ENCODE measurements at regions not wholly inside any gene's neighbourhood (a gene's known extent, or its start where the extent isn't known, plus 50 kb on each side); places are given as distances from the start of the nearest gene placed in this dataset.
"Not testable (repeated sequence)": the region's sequence is repeated elsewhere in the genome, so short reads cannot be mapped to it uniquely, and the experiment has no call there.

DNA sequence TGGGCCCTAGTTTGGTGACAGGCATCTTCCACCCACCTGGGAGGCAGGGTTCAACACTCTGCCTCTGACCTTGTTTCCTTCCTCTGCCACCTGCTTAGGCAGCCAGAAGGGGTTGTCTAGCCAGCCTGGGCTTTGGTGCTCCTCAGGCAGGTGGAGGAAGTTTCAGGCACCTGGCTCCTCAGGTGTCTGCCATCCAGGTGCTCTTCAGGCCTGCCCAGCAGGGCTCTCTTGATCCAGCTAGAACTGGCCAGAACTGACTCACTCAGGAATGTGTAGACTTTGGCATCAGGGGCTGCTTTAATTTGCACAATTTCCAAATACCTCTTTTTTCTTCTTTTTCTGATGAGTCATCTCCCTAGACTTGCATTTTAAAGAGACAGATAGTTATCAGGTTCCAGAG lies 100.9 kb downstream of the LIMS3 start:
- not testable (repeated sequence) for TF ChIP-seq POLR2A, EP300 (IDR thresholded peaks at IDR 0.05)
- TF ChIP-seq, protein P1, sequence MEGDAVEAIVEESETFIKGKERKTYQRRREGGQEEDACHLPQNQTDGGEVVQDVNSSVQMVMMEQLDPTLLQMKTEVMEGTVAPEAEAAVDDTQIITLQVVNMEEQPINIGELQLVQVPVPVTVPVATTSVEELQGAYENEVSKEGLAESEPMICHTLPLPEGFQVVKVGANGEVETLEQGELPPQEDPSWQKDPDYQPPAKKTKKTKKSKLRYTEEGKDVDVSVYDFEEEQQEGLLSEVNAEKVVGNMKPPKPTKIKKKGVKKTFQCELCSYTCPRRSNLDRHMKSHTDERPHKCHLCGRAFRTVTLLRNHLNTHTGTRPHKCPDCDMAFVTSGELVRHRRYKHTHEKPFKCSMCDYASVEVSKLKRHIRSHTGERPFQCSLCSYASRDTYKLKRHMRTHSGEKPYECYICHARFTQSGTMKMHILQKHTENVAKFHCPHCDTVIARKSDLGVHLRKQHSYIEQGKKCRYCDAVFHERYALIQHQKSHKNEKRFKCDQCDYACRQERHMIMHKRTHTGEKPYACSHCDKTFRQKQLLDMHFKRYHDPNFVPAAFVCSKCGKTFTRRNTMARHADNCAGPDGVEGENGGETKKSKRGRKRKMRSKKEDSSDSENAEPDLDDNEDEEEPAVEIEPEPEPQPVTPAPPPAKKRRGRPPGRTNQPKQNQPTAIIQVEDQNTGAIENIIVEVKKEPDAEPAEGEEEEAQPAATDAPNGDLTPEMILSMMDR (IDR thresholded peaks at IDR 0.05): not testable (repeated sequence)

Measured in ovary (tissue), 3 donors.